T-cell (primary cell): ENCODE measurements at regions not wholly inside any gene's neighbourhood (a gene's known extent, or its start where the extent isn't known, plus 50 kb on each side); places are given as distances from the start of the nearest gene placed in this dataset.

Experiments
- ATAC-seq, 4 experiments: fragments of 200-7000 bp in 3 of 4; fragments of 150-1000 bp in 1 of 4; cut with Tn5 transposase; replicated peaks in 1 of 4; 1 replicate in 3 of 4; 2 replicates in 1 of 4; pipeline ENCODE4 v1.10.0; 2021; ENCODE audit warnings: moderate library complexity in 3 of 4, mild to moderate bottlenecking in 2 of 4, moderate number of reproducible peaks in 1 of 4
- CTCF ChIA-PET, 2 donors: fragments of 300-600 bp; sonication (Branson Sonifier 250); formaldehyde crosslinking; loops; one replicate each; lab custom pipeline; 2022; ENCODE audit warnings: antibody characterized with exemption in 2 of 2; lab: Charles Lee
- POLR2A ChIA-PET, 2 donors: fragments of 300-600 bp; sonication (Branson Sonifier 250); formaldehyde crosslinking; loops; one replicate each; lab custom pipeline; 2022; ENCODE audit warnings: antibody characterized with exemption in 2 of 2; lab: Charles Lee
- DNase-seq, 35 experiments: peaks; one replicate each; pipeline versions ENCODE4 v3.0.0 to v3.0.0-alpha.2; 2013 to 2023
- H3K27ac ChIP-seq: one replicate; pipeline ENCODE4 v1.5.1; 2013; ENCODE audit warnings: low read length
- H3K27me3 ChIP-seq, 2 experiments: replicated peaks in 1 of 2; 1 replicate in 1 of 2; 2 replicates in 1 of 2; pipeline versions ENCODE4 v1.6.1 to v1.7.0; 2013; ENCODE audit warnings: low read length in 1 of 2, mixed read lengths in 1 of 2; ENCODE audit not compliant: control insufficient read depth in 2 of 2, insufficient read depth in 2 of 2; ENCODE audit errors: extremely low read depth in 1 of 2
- H3K36me3 ChIP-seq, 2 donors: 1 replicate in 1 of 2; 2 replicates in 1 of 2; pipeline versions ENCODE4 v1.6.1 to v1.7.0; 2013; ENCODE audit warnings: low read length in 1 of 2; ENCODE audit not compliant: control insufficient read depth in 2 of 2, insufficient read depth in 1 of 2; ENCODE audit errors: extremely low read depth in 1 of 2
- H3K4me1 ChIP-seq, 2 experiments: 1 replicate in 1 of 2; 2 replicates in 1 of 2; pipeline versions ENCODE4 v1.6.1 to v1.7.0; 2013; ENCODE audit warnings: low read length in 2 of 2, mixed read lengths in 1 of 2; ENCODE audit not compliant: insufficient read depth in 2 of 2, control insufficient read depth in 1 of 2; ENCODE audit errors: extremely low read depth in 1 of 2
- H3K4me3 ChIP-seq, 2 donors: 1 replicate in 1 of 2; 2 replicates in 1 of 2; pipeline versions ENCODE4 v1.5.1 to v1.7.0; 2013; ENCODE audit warnings: mild to moderate bottlenecking in 2 of 2, low read length in 1 of 2, moderate library complexity in 1 of 2; ENCODE audit not compliant: control insufficient read depth in 1 of 2; ENCODE audit errors: extremely low read depth in 1 of 2
- H3K9me3 ChIP-seq: 2 replicates; pipeline ENCODE4 v1.7.0; 2013
- H3K27ac Mint-ChIP-seq, 2 donors: one replicate each; pipeline ENCODE4 v1.8.0; 2020 to 2021; ENCODE audit warnings: mild to moderate bottlenecking in 2 of 2, mixed read lengths in 2 of 2
- H3K27me3 Mint-ChIP-seq, 2 donors: one replicate each; pipeline ENCODE4 v1.8.0; 2021 to 2022; ENCODE audit warnings: mixed read lengths in 2 of 2
- H3K36me3 Mint-ChIP-seq: one replicate; pipeline ENCODE4 v1.8.0; 2021; ENCODE audit warnings: mixed read lengths
- H3K4me1 Mint-ChIP-seq, 3 donors: one replicate each; pipeline ENCODE4 v1.8.0; 2020 to 2022; ENCODE audit warnings: mixed read lengths in 3 of 3, mild to moderate bottlenecking in 1 of 3
- H3K4me3 Mint-ChIP-seq, 3 donors: one replicate each; pipeline ENCODE4 v1.8.0; 2020 to 2022; ENCODE audit warnings: mild to moderate bottlenecking in 3 of 3, mixed read lengths in 3 of 3, moderate library complexity in 3 of 3
- H3K9me3 Mint-ChIP-seq, 3 donors: one replicate each; pipeline ENCODE4 v1.8.0; 2020 to 2022; ENCODE audit warnings: mixed read lengths in 3 of 3
- WGBS: methylation state at CpG from one replicate; pipeline ENCODE4 v1.1.5; 2013; ENCODE audit warnings: missing lambda C conversion rate; ENCODE audit not compliant: insufficient coverage; 5-methylcytosine and 5-hydroxymethylcytosine counted together

GRCh38 chr21:19353256-19353655 is 949.7 kb upstream of the TMPRSS15 start:
- Mint-ChIP-seq H3K4me3 (no peak overlapping the region), H3K9me3 (peaks cover 0 to 11% (median 7%) of the 10 kb centered on the region in 3 donors), H3K27ac (no peak overlapping the region), H3K36me3 (no peaks in the 10 kb centered on the region), H3K27me3 (no peaks in the 10 kb centered on the region), H3K4me1 (no peaks in the 10 kb centered on the region)
- H3K4me3 ChIP-seq = no peak overlapping the region
- WGBS = 17% methylated on average over 1 of the region's 2 CpGs
- no peaks in the 10 kb centered on the region for H3K36me3 ChIP-seq
- POLR2A ChIA-PET = no interaction called here
- no peak overlapping the region for H3K27ac ChIP-seq
- H3K4me1 ChIP-seq = no peaks in the 10 kb centered on the region
- CTCF ChIA-PET = no interaction called here
- ATAC-seq (no peak), DNase-seq (no peak)
- no peaks in the 10 kb centered on the region for H3K27me3 ChIP-seq
- no peaks in the 10 kb centered on the region for H3K9me3 ChIP-seq

- ChIA-PET CTCF (no interaction called here), POLR2A (no interaction called here)
- DNase-seq (no peak), ATAC-seq (no peak)
- H3K4me3 Mint-ChIP-seq = no peak overlapping the region
- H3K9me3 ChIP-seq = no peaks in the 10 kb centered on the region
- no peak overlapping the region for H3K4me3 ChIP-seq
- no peak overlapping the region for H3K27ac ChIP-seq
- H3K4me1 ChIP-seq = no peaks in the 10 kb centered on the region
- no peaks in the 10 kb centered on the region for H3K4me1 Mint-ChIP-seq
- no peaks in the 10 kb centered on the region for H3K36me3 ChIP-seq
- no peaks in the 10 kb centered on the region for H3K27me3 Mint-ChIP-seq
- no peak overlapping the region for H3K27ac Mint-ChIP-seq
- no CpG with 5 or more reads among the region's 1 CpG for WGBS
- peaks cover 6 to 22% (median 14%) of the 10 kb centered on the region in 3 donors for H3K9me3 Mint-ChIP-seq
- no peaks in the 10 kb centered on the region for H3K27me3 ChIP-seq
- H3K36me3 Mint-ChIP-seq = no peaks in the 10 kb centered on the region
Observed at GRCh38 chr21:19368944-19369343, 965.4 kb upstream of the TMPRSS15 start.

DNA sequence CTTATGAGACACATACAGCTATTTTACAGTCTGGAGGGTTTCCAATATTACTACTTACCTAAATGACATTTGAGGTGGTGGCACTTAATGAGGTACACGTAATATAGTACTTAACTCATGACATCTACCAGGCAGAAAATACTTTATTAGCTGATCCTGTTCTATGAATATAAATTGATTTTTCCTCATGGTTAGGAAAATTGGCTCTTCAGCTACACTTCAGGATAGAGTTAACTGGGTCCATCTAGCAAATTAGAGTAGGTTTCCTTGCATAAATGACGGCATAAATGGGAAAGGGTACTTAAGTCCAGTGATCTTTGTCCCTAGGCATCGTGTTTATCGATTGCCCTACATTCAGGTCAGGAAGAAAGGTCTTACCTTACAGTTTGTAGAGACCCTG is 988.8 kb upstream of the TMPRSS15 start:
- no peaks in the 10 kb centered on the region for H3K4me1 Mint-ChIP-seq
- H3K36me3 ChIP-seq = no peaks in the 10 kb centered on the region
- no peaks in the 10 kb centered on the region for H3K9me3 ChIP-seq
- H3K27ac Mint-ChIP-seq = no peak overlapping the region
- H3K36me3 Mint-ChIP-seq = no peaks in the 10 kb centered on the region
- no peaks in the 10 kb centered on the region for H3K27me3 Mint-ChIP-seq
- DNase-seq = no peak
- CTCF ChIA-PET = no interaction called here
- no peak overlapping the region for H3K27ac ChIP-seq
- no peaks in the 10 kb centered on the region for H3K4me1 ChIP-seq
- no peak overlapping the region for H3K4me3 ChIP-seq
- ATAC-seq = no peak
- peaks cover 8 to 23% (median 16%) of the 10 kb centered on the region in 3 donors for H3K9me3 Mint-ChIP-seq
- no CpG with 5 or more reads among the region's 4 CpGs for WGBS
- H3K27me3 ChIP-seq = no peaks in the 10 kb centered on the region
- no peak overlapping the region for H3K4me3 Mint-ChIP-seq
- POLR2A ChIA-PET = no interaction called here

DNA sequence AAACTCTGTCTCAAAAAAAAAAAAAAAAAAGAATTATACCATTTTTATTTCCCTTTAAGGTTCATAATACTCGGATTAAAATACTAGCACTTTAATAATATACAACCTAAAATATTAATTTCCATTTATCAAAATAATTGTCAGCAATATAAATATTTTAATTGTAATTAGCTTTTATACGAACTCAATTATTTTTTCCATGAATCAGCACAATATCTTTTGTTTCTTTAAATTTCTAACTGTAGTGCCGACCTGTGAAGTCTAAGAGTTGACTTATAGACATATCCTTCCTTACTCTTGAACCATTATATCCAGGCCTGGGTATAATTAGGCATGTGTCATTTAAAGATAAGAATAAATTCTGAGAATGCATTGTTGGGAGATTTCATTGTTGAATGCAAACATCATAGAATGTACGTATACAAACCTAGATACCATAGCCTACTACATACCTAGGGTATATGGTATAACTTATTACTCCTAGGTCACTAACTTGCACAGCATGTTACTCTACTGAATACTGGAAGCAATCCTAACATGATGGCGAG is 996.7 kb upstream of the TMPRSS15 start:
- H3K9me3 ChIP-seq = no peaks in the 10 kb centered on the region
- no peaks in the 10 kb centered on the region for H3K36me3 Mint-ChIP-seq

GRCh38 chr21:19402870-19403269 is 999.3 kb upstream of the TMPRSS15 start:
- no peak overlapping the region for H3K4me3 ChIP-seq
- ATAC-seq = no peak
- H3K27me3 ChIP-seq = no peaks in the 10 kb centered on the region
- no peak overlapping the region for H3K27ac ChIP-seq
- Mint-ChIP-seq H3K36me3 (no peaks in the 10 kb centered on the region), H3K27me3 (no peaks in the 10 kb centered on the region), H3K9me3 (peaks cover 2 to 10% (median 4%) of the 10 kb centered on the region in 3 donors), H3K27ac (no peak overlapping the region), H3K4me3 (no peak overlapping the region), H3K4me1 (no peaks in the 10 kb centered on the region)
- CTCF ChIA-PET = interaction anchor here in 1 of 2 donors (0.6 kb wide), 1 partner anchor 13 kb away, joined by 3 read pairs; no protein-coding TSS in a partner anchor
- POLR2A ChIA-PET = no interaction called here
- H3K9me3 ChIP-seq = no peaks in the 10 kb centered on the region
- no peaks in the 10 kb centered on the region for H3K36me3 ChIP-seq
- no peaks in the 10 kb centered on the region for H3K4me1 ChIP-seq
- no peak for DNase-seq

More for the DNA sequence above, 996.7 kb upstream of the TMPRSS15 start:
- DNase-seq = no peak
- WGBS = no CpG with 5 or more reads among the region's 5 CpGs
- H3K27me3 ChIP-seq = no peaks in the 10 kb centered on the region
- H3K36me3 ChIP-seq = no peaks in the 10 kb centered on the region
- no peak overlapping the region for H3K4me3 ChIP-seq
- peaks cover 2 to 4% (median 4%) of the 10 kb centered on the region in 3 donors for H3K9me3 Mint-ChIP-seq
- H3K4me1 ChIP-seq = no peaks in the 10 kb centered on the region
- H3K27ac ChIP-seq = no peak overlapping the region
- no peaks in the 10 kb centered on the region for H3K4me1 Mint-ChIP-seq
- CTCF ChIA-PET = no interaction called here
- no peak overlapping the region for H3K27ac Mint-ChIP-seq
- H3K4me3 Mint-ChIP-seq = no peak overlapping the region
- no peaks in the 10 kb centered on the region for H3K27me3 Mint-ChIP-seq
- POLR2A ChIA-PET = no interaction called here
- no peak for ATAC-seq

- H3K27ac ChIP-seq = no peak overlapping the region
- Mint-ChIP-seq H3K4me3 (no peak overlapping the region), H3K27me3 (no peaks in the 10 kb centered on the region), H3K4me1 (no peaks in the 10 kb centered on the region), H3K36me3 (no peaks in the 10 kb centered on the region), H3K27ac (no peak overlapping the region), H3K9me3 (peaks cover 4 to 10% (median 4%) of the 10 kb centered on the region in 3 donors)
- ATAC-seq (no peak), DNase-seq (no peak)
- POLR2A ChIA-PET = no interaction called here
- no peaks in the 10 kb centered on the region for H3K36me3 ChIP-seq
- H3K4me1 ChIP-seq = no peaks in the 10 kb centered on the region
- WGBS = no CpG with 5 or more reads among the region's 2 CpGs
- H3K27me3 ChIP-seq = no peaks in the 10 kb centered on the region
- CTCF ChIA-PET = no interaction called here
- no peak overlapping the region for H3K4me3 ChIP-seq
- no peaks in the 10 kb centered on the region for H3K9me3 ChIP-seq
Observed at GRCh38 chr21:19405326-19405725, 1001.7 kb upstream of the TMPRSS15 start.

- Histone ChIP-seq H3K4me1 (no peaks in the 10 kb centered on the region), H3K27ac (no peak overlapping the region), H3K4me3 (no peak overlapping the region), H3K9me3 (no peaks in the 10 kb centered on the region), H3K27me3 (no peaks in the 10 kb centered on the region), H3K36me3 (no peaks in the 10 kb centered on the region)
- DNase-seq = no peak
- ChIA-PET POLR2A (no interaction called here), CTCF (no interaction called here)
- H3K4me1 Mint-ChIP-seq = no peaks in the 10 kb centered on the region
- no peak for ATAC-seq
- no peak overlapping the region for H3K4me3 Mint-ChIP-seq
- H3K36me3 Mint-ChIP-seq = no peaks in the 10 kb centered on the region
- peaks cover 14 to 20% (median 16%) of the 10 kb centered on the region in 3 donors for H3K9me3 Mint-ChIP-seq
- H3K27ac Mint-ChIP-seq = no peak overlapping the region
- 70% methylated on average over 1 of the region's 3 CpGs for WGBS
- no peaks in the 10 kb centered on the region for H3K27me3 Mint-ChIP-seq
Observed at GRCh38 chr21:19420565-19420964, 1017.0 kb upstream of the TMPRSS15 start.
